Duodenal mucosa (tissue), 2 donors: ENCODE measurements at regions not wholly inside any gene's neighbourhood (a gene's known extent, or its start where the extent isn't known, plus 50 kb on each side); places are given as distances from the start of the nearest gene placed in this dataset.

Source experiments
- H3K27ac ChIP-seq: one replicate; pipeline ENCODE4 v1.7.0; 2013; ENCODE audit warnings: low read depth, low read length
- H3K27me3 ChIP-seq, 2 donors: one replicate each; pipeline ENCODE4 v1.7.0; 2013; ENCODE audit warnings: low read length in 2 of 2, control low read depth in 1 of 2; ENCODE audit not compliant: insufficient read depth in 2 of 2, control insufficient read depth in 1 of 2
- H3K36me3 ChIP-seq, 2 donors: one replicate each; pipeline ENCODE4 v1.7.0; 2013; ENCODE audit warnings: low read length in 2 of 2, control low read depth in 1 of 2; ENCODE audit not compliant: insufficient read depth in 2 of 2, control insufficient read depth in 1 of 2
- H3K4me1 ChIP-seq, 2 donors: one replicate each; pipeline ENCODE4 v1.7.0; 2013; ENCODE audit warnings: low read length in 2 of 2, control low read depth in 1 of 2; ENCODE audit not compliant: insufficient read depth in 2 of 2, control insufficient read depth in 1 of 2
- H3K4me3 ChIP-seq, 2 donors: one replicate each; pipeline ENCODE4 v1.7.0; 2013; ENCODE audit warnings: low read length in 2 of 2, low read depth in 1 of 2
- H3K9ac ChIP-seq, 2 donors: one replicate each; pipeline ENCODE4 v1.7.0; 2013; ENCODE audit warnings: low read length in 2 of 2, low read depth in 1 of 2
- H3K9me3 ChIP-seq, 2 donors: one replicate each; pipeline ENCODE4 v1.7.0; 2013; ENCODE audit warnings: low read length in 2 of 2, control low read depth in 1 of 2; ENCODE audit not compliant: control insufficient read depth in 1 of 2

GRCh38 chr15:85934691-85935090 lies 140.0 kb upstream of the KLHL25 start:
- no peaks in the 10 kb centered on the region for H3K27me3 ChIP-seq
- H3K4me1 ChIP-seq, result no peaks in the 10 kb centered on the region
- no peak overlapping the region for H3K4me3 ChIP-seq
- no peaks in the 10 kb centered on the region for H3K36me3 ChIP-seq
- no peak overlapping the region for H3K27ac ChIP-seq
- H3K9me3 ChIP-seq, result no peaks in the 10 kb centered on the region
- no peak overlapping the region for H3K9ac ChIP-seq

DNA sequence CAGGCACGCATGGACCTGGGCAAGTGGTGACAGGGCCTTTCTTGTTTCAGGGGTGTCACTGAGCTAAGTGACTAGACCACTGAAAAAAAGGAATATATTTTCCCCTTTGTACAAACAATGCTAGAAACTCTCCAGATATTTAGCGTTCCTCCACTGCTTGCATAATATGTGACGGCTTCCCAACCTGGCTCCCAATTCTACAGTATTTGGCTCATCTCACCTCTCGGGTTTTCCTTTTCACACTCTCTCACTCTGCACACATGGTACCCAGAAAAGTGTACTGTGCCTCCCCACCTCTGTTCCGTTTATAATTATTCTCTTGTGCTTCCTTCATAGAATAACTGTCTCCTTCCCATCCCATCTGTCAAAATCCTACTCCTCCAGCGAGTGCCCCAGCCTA lies 140.5 kb upstream of the KLHL25 start:
- Histone ChIP-seq H3K4me1 (no peaks in the 10 kb centered on the region), H3K36me3 (no peaks in the 10 kb centered on the region), H3K9ac (no peak overlapping the region), H3K9me3 (no peaks in the 10 kb centered on the region), H3K27me3 (no peaks in the 10 kb centered on the region), H3K4me3 (no peak overlapping the region), H3K27ac (no peak overlapping the region)

GRCh38 chr15:85937661-85938060 lies 142.0 kb upstream of the AGBL1 start:
- Histone ChIP-seq H3K9ac (no peak overlapping the region), H3K4me1 (no peaks in the 10 kb centered on the region), H3K9me3 (no peaks in the 10 kb centered on the region), H3K27me3 (no peaks in the 10 kb centered on the region), H3K36me3 (no peaks in the 10 kb centered on the region), H3K27ac (no peak overlapping the region), H3K4me3 (no peak overlapping the region)

- H3K9ac ChIP-seq, result no peak overlapping the region
- H3K27me3 ChIP-seq, result no peaks in the 10 kb centered on the region
- H3K36me3 ChIP-seq, result no peaks in the 10 kb centered on the region
- H3K4me3 ChIP-seq, result no peak overlapping the region
- H3K4me1 ChIP-seq, result no peaks in the 10 kb centered on the region
- H3K9me3 ChIP-seq, result no peaks in the 10 kb centered on the region
- no peak overlapping the region for H3K27ac ChIP-seq
These were observed 138.3 kb upstream of the AGBL1 start for GRCh38 chr15:85941186-85941855.

DNA sequence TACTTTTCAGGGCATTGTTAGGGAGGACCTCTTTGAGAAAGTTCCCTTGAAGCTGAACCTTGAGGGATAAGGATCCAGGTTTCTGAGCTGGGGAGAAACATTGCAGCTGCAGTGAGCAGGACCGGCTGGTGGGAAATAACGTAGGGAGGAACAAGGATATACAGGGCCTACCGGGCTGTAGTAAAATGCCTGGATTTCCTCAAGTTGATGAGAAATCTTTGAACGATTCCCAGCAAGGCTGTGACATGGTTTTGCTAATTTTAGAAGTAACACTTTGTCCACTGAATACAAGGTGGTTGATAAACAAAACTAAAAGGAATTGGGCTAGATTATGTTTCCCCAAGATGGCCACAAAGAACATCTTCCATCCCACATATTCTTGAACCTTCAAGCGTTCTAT lies 137.0 kb upstream of the AGBL1 start:
- Histone ChIP-seq H3K4me1 (no peaks in the 10 kb centered on the region), H3K9me3 (no peaks in the 10 kb centered on the region), H3K27me3 (no peaks in the 10 kb centered on the region), H3K4me3 (no peak overlapping the region), H3K9ac (no peak overlapping the region), H3K36me3 (no peaks in the 10 kb centered on the region), H3K27ac (no peak overlapping the region)

- Histone ChIP-seq H3K4me3 (no peak overlapping the region), H3K27me3 (no peaks in the 10 kb centered on the region), H3K27ac (no peak overlapping the region), H3K9me3 (no peaks in the 10 kb centered on the region), H3K9ac (no peak overlapping the region), H3K36me3 (no peaks in the 10 kb centered on the region), H3K4me1 (no peaks in the 10 kb centered on the region)
These were observed 136.5 kb upstream of the AGBL1 start for GRCh38 chr15:85943151-85943550.

DNA sequence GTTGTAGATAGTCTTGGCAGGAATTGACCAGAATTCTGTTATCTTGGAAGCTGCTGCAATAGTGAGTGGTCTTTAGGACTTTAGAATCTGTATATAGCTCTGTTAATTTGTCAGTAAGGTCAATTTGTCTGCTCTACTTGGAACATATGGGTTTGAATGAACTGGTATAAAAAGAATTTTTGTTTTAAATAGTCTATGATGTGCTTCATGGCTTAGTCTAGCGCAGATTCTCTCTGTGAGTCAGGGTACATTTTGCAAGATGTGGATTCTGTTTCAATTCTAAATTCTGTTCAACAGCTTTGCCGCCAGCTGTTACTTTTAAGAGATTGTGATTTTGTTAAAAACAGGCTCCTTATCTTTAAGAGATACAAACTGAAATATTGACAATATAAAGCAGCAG lies 135.9 kb upstream of the AGBL1 start:
- H3K9me3 ChIP-seq, result no peaks in the 10 kb centered on the region
- H3K4me3 ChIP-seq, result no peak overlapping the region
- H3K27ac ChIP-seq, result no peak overlapping the region
- H3K9ac ChIP-seq, result no peak overlapping the region
- no peaks in the 10 kb centered on the region for H3K4me1 ChIP-seq
- no peaks in the 10 kb centered on the region for H3K27me3 ChIP-seq
- no peaks in the 10 kb centered on the region for H3K36me3 ChIP-seq

GRCh38 chr15:85947021-85947420 lies 132.7 kb upstream of the AGBL1 start:
- Histone ChIP-seq H3K36me3 (no peaks in the 10 kb centered on the region), H3K4me1 (no peaks in the 10 kb centered on the region), H3K9ac (no peak overlapping the region), H3K27me3 (no peaks in the 10 kb centered on the region), H3K9me3 (no peaks in the 10 kb centered on the region), H3K4me3 (no peak overlapping the region), H3K27ac (no peak overlapping the region)

- H3K27me3 ChIP-seq, result no peaks in the 10 kb centered on the region
- no peaks in the 10 kb centered on the region for H3K4me1 ChIP-seq
- no peak overlapping the region for H3K4me3 ChIP-seq
- no peak overlapping the region for H3K27ac ChIP-seq
- no peak overlapping the region for H3K9ac ChIP-seq
- no peaks in the 10 kb centered on the region for H3K9me3 ChIP-seq
- no peaks in the 10 kb centered on the region for H3K36me3 ChIP-seq
These were observed 131.7 kb upstream of the AGBL1 start for GRCh38 chr15:85947936-85948335.

DNA sequence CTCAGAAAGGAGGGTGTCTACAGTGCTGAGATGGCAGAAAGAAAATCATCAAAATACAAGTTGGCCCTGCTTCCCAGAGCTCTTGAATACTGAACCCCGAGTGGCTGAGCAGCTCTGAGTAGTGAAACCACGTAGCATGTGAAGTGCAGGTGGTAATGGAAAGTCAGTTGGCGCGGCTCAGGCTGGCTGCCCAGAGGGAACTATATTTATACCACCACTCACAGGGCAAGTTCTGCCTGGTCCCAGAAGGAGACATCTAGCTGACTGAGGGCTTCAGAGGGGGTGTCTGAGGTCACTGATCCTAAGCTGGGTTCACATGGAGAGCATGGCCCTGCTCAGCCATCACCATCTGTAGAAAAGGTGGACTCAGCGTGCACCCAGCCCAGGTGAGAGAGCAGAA lies 129.6 kb upstream of the AGBL1 start:
- Histone ChIP-seq H3K27me3 (no peaks in the 10 kb centered on the region), H3K4me1 (no peaks in the 10 kb centered on the region), H3K27ac (no peak overlapping the region), H3K9me3 (no peaks in the 10 kb centered on the region), H3K4me3 (no peak overlapping the region), H3K9ac (no peak overlapping the region), H3K36me3 (no peaks in the 10 kb centered on the region)

DNA sequence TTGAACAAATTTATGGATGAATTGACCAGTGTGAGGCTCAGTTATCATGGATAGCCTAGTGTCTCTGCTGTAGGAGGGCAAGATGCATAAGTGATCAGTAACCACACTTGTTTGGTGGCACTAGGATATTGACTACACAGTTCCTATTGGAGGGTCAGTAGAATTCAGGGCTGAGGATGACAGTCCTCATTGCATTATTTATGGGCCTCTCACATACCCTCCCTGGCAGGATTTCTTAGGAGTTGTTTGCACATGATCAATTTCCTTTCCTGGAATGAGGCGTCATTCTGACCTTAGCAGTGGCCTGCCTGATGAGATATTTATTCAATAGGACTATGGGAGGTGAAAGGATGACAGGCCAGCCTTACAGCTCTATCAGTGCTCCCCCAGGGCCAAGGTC lies 125.1 kb upstream of the AGBL1 start:
- Histone ChIP-seq H3K4me3 (no peak overlapping the region), H3K27me3 (no peaks in the 10 kb centered on the region), H3K36me3 (no peaks in the 10 kb centered on the region), H3K9ac (no peak overlapping the region), H3K4me1 (no peaks in the 10 kb centered on the region), H3K27ac (no peak overlapping the region), H3K9me3 (no peaks in the 10 kb centered on the region)
